ENCODE measurements at regions not wholly inside any gene's neighbourhood (a gene's known extent, or its start where the extent isn't known, plus 50 kb on each side); places are given as distances from the start of the nearest gene placed in this dataset.
A peak's percentile ranks its signal among the peaks of the same experiment; 100 is the strongest.

GRCh38 chr20:22335210-22335609 is 249.2 kb downstream of the FOXA2 start:
- no peak overlapping the region for H3K4me3 ChIP-seq (ENCODE audit: low read depth, low read length)
- POLR2A ChIA-PET = no interaction called here
- no peak for TF ChIP-seq CTCF (IDR thresholded peaks at IDR 0.05; ENCODE audit: low read depth, low read length)
- no peaks in the 10 kb centered on the region for H3K27me3 ChIP-seq (ENCODE audit: control insufficient read depth, insufficient read depth, low read length)
- CTCF ChIA-PET = interaction anchor here (0.6 to 1.9 kb wide), 4 partner anchors 22 to 1114 kb away, joined by 4 to 6 read pairs (median 6); no protein-coding TSS in a partner anchor
- H3K9me3 ChIP-seq (ENCODE audit: control insufficient read depth, insufficient read depth, low read length) = no peaks in the 10 kb centered on the region
- no peak overlapping the region for H3K27ac ChIP-seq (ENCODE audit: low read depth, low read length)
- no peak for DNase-seq (ENCODE audit: low read depth, low spot score)

- no peak overlapping the region for H3K27ac ChIP-seq (ENCODE audit: low read depth, low read length)
- CTCF ChIA-PET = interaction anchor here (0.9 to 1.9 kb wide), 2 partner anchors 21 to 351 kb away, joined by 4 to 6 read pairs; no protein-coding TSS in a partner anchor
These were observed 250.4 kb downstream of the FOXA2 start for GRCh38 chr20:22333885-22334545.

GRCh38 chr20:22324505-22324904 is 259.9 kb downstream of the FOXA2 start:
- DNase-seq (ENCODE audit: low read depth, low spot score) = no peak
- no peak for TF ChIP-seq CTCF (IDR thresholded peaks at IDR 0.05; ENCODE audit: low read depth, low read length)
- Histone ChIP-seq H3K9me3 (ENCODE audit: control insufficient read depth, insufficient read depth, low read length) (no peaks in the 10 kb centered on the region), H3K4me3 (ENCODE audit: low read depth, low read length) (no peak overlapping the region), H3K27me3 (ENCODE audit: control insufficient read depth, insufficient read depth, low read length) (no peaks in the 10 kb centered on the region), H3K27ac (ENCODE audit: low read depth, low read length) (no peak overlapping the region)
- ChIA-PET CTCF (no interaction called here), POLR2A (no interaction called here)

More at GRCh38 chr20:22333885-22334545, 250.4 kb downstream of the FOXA2 start:
- Histone ChIP-seq H3K9me3 (ENCODE audit: control insufficient read depth, insufficient read depth, low read length) (no peaks in the 10 kb centered on the region), H3K4me3 (ENCODE audit: low read depth, low read length) (no peak overlapping the region), H3K27me3 (ENCODE audit: control insufficient read depth, insufficient read depth, low read length) (no peaks in the 10 kb centered on the region)
- peak; percentile 6 for DNase-seq (ENCODE audit: low read depth, low spot score)
- POLR2A ChIA-PET = no interaction called here
- peak; percentile 74 for TF ChIP-seq CTCF (IDR thresholded peaks at IDR 0.05; ENCODE audit: low read depth, low read length)

- Histone ChIP-seq H3K4me3 (ENCODE audit: low read depth, low read length) (no peak overlapping the region), H3K27me3 (ENCODE audit: control insufficient read depth, insufficient read depth, low read length) (no peaks in the 10 kb centered on the region), H3K9me3 (ENCODE audit: control insufficient read depth, insufficient read depth, low read length) (no peaks in the 10 kb centered on the region), H3K27ac (ENCODE audit: low read depth, low read length) (no peak overlapping the region)
- no peak for TF ChIP-seq CTCF (IDR thresholded peaks at IDR 0.05; ENCODE audit: low read depth, low read length)
- ChIA-PET POLR2A (no interaction called here), CTCF (interaction anchor here (1.1 kb wide), 2 partner anchors 9 kb away, joined by 3 read pairs; no protein-coding TSS in a partner anchor)
- DNase-seq (ENCODE audit: low read depth, low spot score) = no peak
These were observed 261.9 kb downstream of the FOXA2 start for GRCh38 chr20:22322513-22322912.

- no peak for TF ChIP-seq CTCF (IDR thresholded peaks at IDR 0.05; ENCODE audit: low read depth, low read length)
- H3K27ac ChIP-seq (ENCODE audit: low read depth, low read length) = no peak overlapping the region
- POLR2A ChIA-PET = no interaction called here
- no peaks in the 10 kb centered on the region for H3K9me3 ChIP-seq (ENCODE audit: control insufficient read depth, insufficient read depth, low read length)
- no peaks in the 10 kb centered on the region for H3K27me3 ChIP-seq (ENCODE audit: control insufficient read depth, insufficient read depth, low read length)
- CTCF ChIA-PET = no interaction called here
- no peak overlapping the region for H3K4me3 ChIP-seq (ENCODE audit: low read depth, low read length)
- DNase-seq (ENCODE audit: low read depth, low spot score) = no peak
These were observed 263.2 kb downstream of the FOXA2 start for GRCh38 chr20:22321191-22321590.
